Right lobe of liver (tissue), 4 donors: ENCODE measurements at regions not wholly inside any gene's neighbourhood (a gene's known extent, or its start where the extent isn't known, plus 50 kb on each side); places are given as distances from the start of the nearest gene placed in this dataset.

Experiments
- CTCF ChIP-seq, 4 donors: fragments of 200-600 bp in 3 of 4; fragments of 450-650 bp in 1 of 4; IDR thresholded peaks; one replicate each; pipeline versions ENCODE4 v1.5.1 to v1.8.0; 2016 to 2022; ENCODE audit warnings: antibody characterized with exemption in 4 of 4, mild to moderate bottlenecking in 2 of 4
- POLR2A ChIP-seq: fragments of 450-650 bp; IDR thresholded peaks from one replicate; pipeline ENCODE4 v1.6.1; 2017; ENCODE audit warnings: antibody characterized with exemption, mild to moderate bottlenecking
- donor health status: DM: no; HTN: no; CAD: no.
- donor health status: DM: no; HTN: no; CAD: no.
- donor health status: DM: no; HTN: yes; CAD: no.

GRCh38 chr4:43331226-43332051, 438.9 kb downstream of the GRXCR1 start:
- TF ChIP-seq POLR2A (no peak), CTCF (IDR thresholded peaks at IDR 0.05) (no peak)
